Liver (tissue), 2 donors: ENCODE measurements at regions not wholly inside any gene's neighbourhood (a gene's known extent, or its start where the extent isn't known, plus 50 kb on each side); places are given as distances from the start of the nearest gene placed in this dataset.

ENCODE experiments used
- CTCF ChIP-seq: fragments of 150-350 bp; IDR thresholded peaks from 2 replicates; pipeline ENCODE4 v1.5.1; 2017; ENCODE audit warnings: improper control_type of control experiment, low read depth, low read length; ENCODE audit not compliant: missing input control
- YY1 ChIP-seq: IDR thresholded peaks from 2 replicates; pipeline ENCODE4 v1.6.1; 2016; ENCODE audit warnings: antibody characterized with exemption, mild to moderate bottlenecking
- ZBTB33 ChIP-seq: IDR thresholded peaks from 2 replicates; pipeline ENCODE4 v1.6.1; 2016; ENCODE audit warnings: antibody characterized with exemption
- TF ChIP-seq, protein P1 (sequence below): IDR thresholded peaks from 2 replicates; pipeline ENCODE4 v1.6.1; 2016; ENCODE audit warnings: antibody characterized with exemption
- donor health status: healthy.

DNA sequence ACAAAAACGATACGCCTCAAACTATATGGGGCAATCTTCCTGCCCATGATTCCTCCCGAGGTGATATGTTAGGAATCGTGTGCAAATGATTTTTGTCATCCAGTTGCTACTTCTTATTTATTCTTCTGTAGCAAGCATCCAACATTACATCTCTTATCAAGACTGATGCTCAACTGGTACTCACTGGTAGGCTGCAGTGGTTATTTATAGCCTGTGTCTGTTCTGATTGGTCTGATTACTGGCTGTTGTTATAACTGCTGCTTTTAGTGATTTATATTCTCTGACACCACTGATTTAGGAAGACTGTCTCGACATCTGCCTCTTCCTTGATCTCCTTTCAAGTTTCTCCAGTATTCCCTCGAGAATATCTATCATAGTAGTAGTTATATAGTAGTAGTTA, 165.8 kb downstream of the LARP7 start:
- TF ChIP-seq CTCF (no peak), YY1 (no peak), ZBTB33 (no peak)
- TF ChIP-seq, protein P1, sequence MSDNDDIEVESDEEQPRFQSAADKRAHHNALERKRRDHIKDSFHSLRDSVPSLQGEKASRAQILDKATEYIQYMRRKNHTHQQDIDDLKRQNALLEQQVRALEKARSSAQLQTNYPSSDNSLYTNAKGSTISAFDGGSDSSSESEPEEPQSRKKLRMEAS, result no peak
